ENCODE measurements at regions not wholly inside any gene's neighbourhood (a gene's known extent, or its start where the extent isn't known, plus 50 kb on each side); places are given as distances from the start of the nearest gene placed in this dataset.

DNA sequence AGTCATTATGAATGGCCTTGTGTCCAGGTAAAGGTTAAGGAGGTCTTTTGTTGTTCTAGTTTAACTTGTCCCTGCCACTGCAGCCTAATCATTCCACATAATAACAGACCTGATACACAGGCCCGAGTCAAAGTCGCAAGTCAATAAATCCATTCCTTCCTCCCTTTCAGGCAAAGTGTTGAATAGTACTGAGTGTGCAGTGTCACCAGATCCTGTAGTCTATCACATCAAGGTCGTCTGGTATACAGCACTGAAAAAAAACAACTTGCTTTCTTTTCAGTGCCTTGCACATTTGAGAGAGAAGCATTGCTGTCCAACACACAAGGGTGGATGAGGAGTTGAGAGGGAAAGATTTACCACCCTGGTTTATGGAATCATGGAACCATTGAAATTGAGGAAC lies 606.2 kb downstream of the BCL11A start:
- peaks cover 13 to 39% of the 10 kb centered on the region in 2 donors for H3K4me1 ChIP-seq (ENCODE audit: control insufficient read depth in 2 of 2, insufficient read depth in 2 of 2, low read length in 2 of 2)
- H3K4me3 ChIP-seq (ENCODE audit: low read length in 2 of 2): no peak overlapping the region
- WGBS: 86% methylated on average over 3 of the region's 3 CpGs
- H3K9me3 ChIP-seq (ENCODE audit: control insufficient read depth in 2 of 2, insufficient read depth in 1 of 2, low read length in 1 of 2): no peaks in the 10 kb centered on the region
- DNase-seq (ENCODE audit: low read depth in 6 of 9, low spot score in 9 of 9): peak in 1 of 9 donors; percentile 30
- H3K27ac ChIP-seq (ENCODE audit: low read depth in 1 of 2, low read length in 1 of 2): no peak overlapping the region
- H3K36me3 ChIP-seq (ENCODE audit: control insufficient read depth in 2 of 2, insufficient read depth in 2 of 2, low read length in 1 of 2): no peaks in the 10 kb centered on the region
- H3K27me3 ChIP-seq (ENCODE audit: control insufficient read depth in 2 of 2, insufficient read depth in 1 of 2, low read length in 1 of 2): no peaks in the 10 kb centered on the region

DNA sequence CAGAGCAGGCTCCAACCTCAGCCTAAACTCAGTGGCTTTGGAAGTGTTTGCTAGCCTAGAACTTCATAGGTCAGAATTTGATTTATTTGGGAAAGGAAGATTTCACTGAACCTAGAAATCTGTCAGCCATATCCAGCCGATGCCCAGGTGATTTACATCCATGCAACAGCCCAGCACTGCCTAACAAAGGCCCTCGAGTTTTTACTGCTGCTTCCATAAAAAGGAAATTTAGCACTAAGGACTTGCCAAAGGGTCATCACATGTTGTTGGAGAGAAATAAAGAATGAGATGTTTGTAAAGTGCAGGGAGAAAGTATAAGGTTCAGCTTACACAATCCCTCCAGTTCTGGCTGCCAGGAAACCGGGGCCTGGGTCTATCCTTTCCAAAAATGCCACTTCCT lies 614.2 kb downstream of the BCL11A start:
- no peak for DNase-seq (ENCODE audit: low read depth in 6 of 9, low spot score in 9 of 9)
- 98% methylated on average over 3 of the region's 3 CpGs for WGBS
- Histone ChIP-seq H3K36me3 (ENCODE audit: control insufficient read depth in 2 of 2, insufficient read depth in 2 of 2, low read length in 1 of 2) (no peaks in the 10 kb centered on the region), H3K9me3 (ENCODE audit: control insufficient read depth in 2 of 2, insufficient read depth in 1 of 2, low read length in 1 of 2) (no peaks in the 10 kb centered on the region), H3K27ac (ENCODE audit: low read depth in 1 of 2, low read length in 1 of 2) (no peak overlapping the region), H3K27me3 (ENCODE audit: control insufficient read depth in 2 of 2, insufficient read depth in 1 of 2, low read length in 1 of 2) (no peaks in the 10 kb centered on the region), H3K4me3 (ENCODE audit: low read length in 2 of 2) (no peak overlapping the region), H3K4me1 (ENCODE audit: control insufficient read depth in 2 of 2, insufficient read depth in 2 of 2, low read length in 2 of 2) (peaks cover 0 to 12% of the 10 kb centered on the region in 2 donors)

DNA sequence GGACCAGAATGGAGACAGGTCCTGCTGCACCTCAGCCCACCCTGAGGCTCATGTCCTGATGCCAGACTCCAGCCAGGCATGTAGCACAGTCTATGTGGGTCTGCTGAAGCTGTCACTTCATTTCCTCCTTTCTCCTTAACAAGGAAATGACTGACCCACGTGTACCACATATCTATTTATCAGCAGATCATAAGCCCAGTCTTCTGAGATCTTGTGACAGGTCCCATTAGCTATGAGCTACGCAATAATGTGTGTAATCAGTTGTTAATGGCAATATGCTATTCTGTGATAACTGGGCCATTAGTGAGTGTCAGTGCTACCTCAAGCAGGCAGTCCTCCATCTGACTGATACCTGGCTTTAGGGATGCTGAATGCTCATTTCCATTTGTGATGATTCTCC lies 615.3 kb downstream of the BCL11A start:
- Histone ChIP-seq H3K4me3 (ENCODE audit: low read length in 2 of 2) (no peak overlapping the region), H3K9me3 (ENCODE audit: control insufficient read depth in 2 of 2, insufficient read depth in 1 of 2, low read length in 1 of 2) (no peaks in the 10 kb centered on the region), H3K27ac (ENCODE audit: low read depth in 1 of 2, low read length in 1 of 2) (no peak overlapping the region), H3K4me1 (ENCODE audit: control insufficient read depth in 2 of 2, insufficient read depth in 2 of 2, low read length in 2 of 2) (peaks cover 0 to 12% of the 10 kb centered on the region in 2 donors), H3K27me3 (ENCODE audit: control insufficient read depth in 2 of 2, insufficient read depth in 1 of 2, low read length in 1 of 2) (no peaks in the 10 kb centered on the region), H3K36me3 (ENCODE audit: control insufficient read depth in 2 of 2, insufficient read depth in 2 of 2, low read length in 1 of 2) (no peaks in the 10 kb centered on the region)
- WGBS: 59% methylated on average over 2 of the region's 2 CpGs
- DNase-seq (ENCODE audit: low read depth in 6 of 9, low spot score in 9 of 9): no peak

DNA sequence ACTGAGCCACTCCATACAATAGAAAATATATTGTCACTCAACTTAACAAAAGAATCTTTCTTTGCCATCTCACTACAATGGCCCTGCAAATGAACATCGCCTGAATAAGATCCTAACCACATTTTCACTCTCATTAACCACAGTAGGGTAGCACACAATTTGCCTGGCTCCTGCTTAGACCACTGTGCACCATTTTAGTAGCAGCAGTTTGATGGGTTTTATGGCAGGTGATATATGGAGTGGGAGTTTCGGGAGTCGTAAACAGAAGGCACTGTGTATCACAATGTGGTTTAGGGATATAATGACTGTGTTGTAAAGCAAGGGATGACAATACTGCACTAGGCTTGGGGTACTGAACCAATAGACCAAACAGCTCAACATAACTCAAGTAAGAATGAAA lies 617.4 kb downstream of the BCL11A start:
- H3K4me3 ChIP-seq (ENCODE audit: low read length in 2 of 2): no peak overlapping the region
- WGBS: 86% methylated on average over 3 of the region's 3 CpGs
- no peak for DNase-seq (ENCODE audit: low read depth in 6 of 9, low spot score in 9 of 9)
- peaks cover 0 to 6% of the 10 kb centered on the region in 2 donors for H3K9me3 ChIP-seq (ENCODE audit: control insufficient read depth in 2 of 2, insufficient read depth in 1 of 2, low read length in 1 of 2)
- no peaks in the 10 kb centered on the region for H3K36me3 ChIP-seq (ENCODE audit: control insufficient read depth in 2 of 2, insufficient read depth in 2 of 2, low read length in 1 of 2)
- H3K4me1 ChIP-seq (ENCODE audit: control insufficient read depth in 2 of 2, insufficient read depth in 2 of 2, low read length in 2 of 2): peaks cover 0 to 13% of the 10 kb centered on the region in 2 donors
- H3K27me3 ChIP-seq (ENCODE audit: control insufficient read depth in 2 of 2, insufficient read depth in 1 of 2, low read length in 1 of 2): no peaks in the 10 kb centered on the region
- H3K27ac ChIP-seq (ENCODE audit: low read depth in 1 of 2, low read length in 1 of 2): no peak overlapping the region

DNA sequence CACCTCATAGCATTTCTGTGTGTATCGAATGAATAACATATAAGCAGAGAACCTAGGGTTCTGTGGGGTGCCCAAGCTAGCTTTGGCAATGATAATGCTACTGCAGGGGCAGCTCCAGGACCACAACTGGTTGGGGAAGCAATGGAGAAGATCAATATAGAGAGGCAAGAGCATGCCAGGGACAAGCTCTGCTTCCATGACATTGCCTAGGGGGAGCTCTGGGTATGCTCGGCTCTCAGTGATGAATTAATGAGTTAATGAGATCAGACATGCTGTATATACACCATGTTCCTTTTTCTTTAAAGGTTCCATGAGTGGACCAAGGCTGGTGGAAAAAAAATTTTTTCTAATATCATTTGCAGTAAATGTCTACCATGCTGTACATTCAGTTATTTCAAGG lies 618.4 kb downstream of the BCL11A start:
- DNase-seq (ENCODE audit: low read depth in 6 of 9, low spot score in 9 of 9): no peak
- 95% methylated on average over 2 of the region's 2 CpGs for WGBS

DNA sequence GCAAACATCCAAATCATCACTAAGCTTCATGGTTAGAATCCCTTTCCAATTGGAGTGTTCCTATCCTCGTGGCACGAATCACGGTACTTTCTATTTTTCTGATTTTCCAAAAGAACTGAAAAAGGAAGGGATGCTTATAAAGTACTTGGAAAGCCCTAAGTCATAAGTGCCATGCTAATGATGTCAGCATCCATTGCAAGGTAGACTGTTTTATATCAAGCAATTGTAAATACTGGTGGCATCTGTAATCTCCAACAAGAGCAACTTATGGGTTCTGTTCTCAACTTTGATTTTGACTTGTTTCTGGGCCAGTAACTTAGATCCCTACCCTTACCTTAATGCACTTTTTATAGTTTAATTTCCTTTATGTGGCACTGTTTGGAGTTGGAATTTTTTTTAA lies 619.5 kb downstream of the BCL11A start:
- WGBS: 66% methylated on average over 3 of the region's 3 CpGs
- Histone ChIP-seq H3K4me1 (ENCODE audit: control insufficient read depth in 2 of 2, insufficient read depth in 2 of 2, low read length in 2 of 2) (peaks cover 0 to 23% of the 10 kb centered on the region in 2 donors), H3K27ac (ENCODE audit: low read depth in 1 of 2, low read length in 1 of 2) (no peak overlapping the region), H3K36me3 (ENCODE audit: control insufficient read depth in 2 of 2, insufficient read depth in 2 of 2, low read length in 1 of 2) (no peaks in the 10 kb centered on the region), H3K27me3 (ENCODE audit: control insufficient read depth in 2 of 2, insufficient read depth in 1 of 2, low read length in 1 of 2) (no peaks in the 10 kb centered on the region), H3K4me3 (ENCODE audit: low read length in 2 of 2) (no peak overlapping the region), H3K9me3 (ENCODE audit: control insufficient read depth in 2 of 2, insufficient read depth in 1 of 2, low read length in 1 of 2) (peaks cover 0 to 6% of the 10 kb centered on the region in 2 donors)
- no peak for DNase-seq (ENCODE audit: low read depth in 6 of 9, low spot score in 9 of 9)

More for the DNA sequence above, 618.4 kb downstream of the BCL11A start:
- H3K4me1 ChIP-seq (ENCODE audit: control insufficient read depth in 2 of 2, insufficient read depth in 2 of 2, low read length in 2 of 2): peaks cover 0 to 23% of the 10 kb centered on the region in 2 donors
- no peak overlapping the region for H3K4me3 ChIP-seq (ENCODE audit: low read length in 2 of 2)
- no peaks in the 10 kb centered on the region for H3K36me3 ChIP-seq (ENCODE audit: control insufficient read depth in 2 of 2, insufficient read depth in 2 of 2, low read length in 1 of 2)
- no peak overlapping the region for H3K27ac ChIP-seq (ENCODE audit: low read depth in 1 of 2, low read length in 1 of 2)
- H3K9me3 ChIP-seq (ENCODE audit: control insufficient read depth in 2 of 2, insufficient read depth in 1 of 2, low read length in 1 of 2): peaks cover 0 to 6% of the 10 kb centered on the region in 2 donors
- H3K27me3 ChIP-seq (ENCODE audit: control insufficient read depth in 2 of 2, insufficient read depth in 1 of 2, low read length in 1 of 2): no peaks in the 10 kb centered on the region

DNA sequence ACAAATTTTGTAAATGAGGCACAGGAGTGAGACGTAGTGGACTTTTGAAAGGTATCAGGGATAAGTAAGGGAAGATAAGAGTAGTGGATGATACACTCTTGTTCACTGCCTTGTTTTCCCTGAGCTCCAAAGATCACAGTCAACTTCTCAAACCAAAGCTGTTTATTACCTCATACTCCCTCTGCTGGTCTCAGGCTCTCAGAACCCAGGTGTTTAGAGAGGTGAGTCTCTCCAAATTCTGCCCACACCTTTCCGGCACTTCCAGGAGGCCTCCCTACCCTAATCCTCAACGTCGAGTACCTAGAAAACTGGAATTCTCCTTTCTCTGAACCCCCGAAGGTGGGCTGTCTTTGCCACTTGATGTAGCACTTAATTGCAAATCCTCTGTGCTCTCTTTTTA lies 621.1 kb downstream of the BCL11A start:
- Histone ChIP-seq H3K27ac (ENCODE audit: low read depth in 1 of 2, low read length in 1 of 2) (no peak overlapping the region), H3K4me3 (ENCODE audit: low read length in 2 of 2) (no peak overlapping the region), H3K9me3 (ENCODE audit: control insufficient read depth in 2 of 2, insufficient read depth in 1 of 2, low read length in 1 of 2) (peaks cover 0 to 6% of the 10 kb centered on the region in 2 donors), H3K4me1 (ENCODE audit: control insufficient read depth in 2 of 2, insufficient read depth in 2 of 2, low read length in 2 of 2) (peaks cover 0 to 14% of the 10 kb centered on the region in 2 donors), H3K27me3 (ENCODE audit: control insufficient read depth in 2 of 2, insufficient read depth in 1 of 2, low read length in 1 of 2) (no peaks in the 10 kb centered on the region), H3K36me3 (ENCODE audit: control insufficient read depth in 2 of 2, insufficient read depth in 2 of 2, low read length in 1 of 2) (no peaks in the 10 kb centered on the region)
- WGBS: 98% methylated on average over 5 of the region's 5 CpGs
- DNase-seq (ENCODE audit: low read depth in 6 of 9, low spot score in 9 of 9): no peak

DNA sequence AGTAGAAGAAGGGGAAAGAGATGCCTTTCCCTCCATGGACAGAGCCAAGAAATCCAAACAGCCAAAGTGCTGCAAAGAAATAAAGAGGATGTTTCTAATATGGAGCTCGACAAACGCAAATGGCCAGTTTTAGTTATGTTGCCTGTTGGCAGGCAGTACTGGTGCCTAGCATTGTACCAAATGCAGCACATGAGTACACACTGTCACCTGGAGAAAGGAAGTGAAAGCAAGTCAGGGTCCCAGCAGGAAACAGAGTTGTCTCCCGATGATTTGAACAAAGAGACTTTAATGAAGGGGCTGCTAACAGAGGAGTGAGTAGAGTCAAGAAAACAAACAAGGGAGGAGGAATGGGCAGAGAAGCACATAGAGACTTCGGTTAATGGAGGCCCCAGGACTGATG lies 623.0 kb downstream of the BCL11A start:
- Histone ChIP-seq H3K4me1 (ENCODE audit: control insufficient read depth in 2 of 2, insufficient read depth in 2 of 2, low read length in 2 of 2) (peaks cover 0 to 13% of the 10 kb centered on the region in 2 donors), H3K36me3 (ENCODE audit: control insufficient read depth in 2 of 2, insufficient read depth in 2 of 2, low read length in 1 of 2) (no peaks in the 10 kb centered on the region), H3K4me3 (ENCODE audit: low read length in 2 of 2) (no peak overlapping the region), H3K27ac (ENCODE audit: low read depth in 1 of 2, low read length in 1 of 2) (no peak overlapping the region), H3K9me3 (ENCODE audit: control insufficient read depth in 2 of 2, insufficient read depth in 1 of 2, low read length in 1 of 2) (peaks cover 0 to 6% of the 10 kb centered on the region in 2 donors), H3K27me3 (ENCODE audit: control insufficient read depth in 2 of 2, insufficient read depth in 1 of 2, low read length in 1 of 2) (no peaks in the 10 kb centered on the region)
- DNase-seq (ENCODE audit: low read depth in 6 of 9, low spot score in 9 of 9): peak in 2 of 9 donors; percentile 22 to 44
- 83% methylated on average over 4 of the region's 4 CpGs for WGBS

DNA sequence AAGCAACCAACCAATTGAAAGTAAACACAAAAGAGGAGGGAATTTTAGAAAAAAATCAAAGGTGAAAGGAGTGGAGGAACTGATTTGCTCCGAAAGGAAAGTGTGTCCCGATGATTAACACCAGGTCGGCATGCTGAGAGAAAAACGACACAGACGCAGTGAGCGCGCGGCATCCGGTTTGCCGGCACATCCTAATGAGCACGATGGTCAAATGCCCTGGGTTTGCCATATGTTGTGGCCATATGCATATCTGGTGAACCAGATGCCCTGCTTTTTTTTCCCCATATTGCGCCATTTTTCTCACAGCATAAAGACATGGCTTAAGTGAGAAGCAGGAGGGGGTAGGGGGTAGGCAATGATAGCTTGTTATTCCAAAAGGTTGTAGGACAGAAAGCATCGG lies 626.7 kb downstream of the BCL11A start:
- no peak for DNase-seq (ENCODE audit: low read depth in 6 of 9, low spot score in 9 of 9)
- WGBS: 99% methylated on average over 13 of the region's 13 CpGs
- H3K36me3 ChIP-seq (ENCODE audit: control insufficient read depth in 2 of 2, insufficient read depth in 2 of 2, low read length in 1 of 2): no peaks in the 10 kb centered on the region
- no peak overlapping the region for H3K27ac ChIP-seq (ENCODE audit: low read depth in 1 of 2, low read length in 1 of 2)
- H3K4me1 ChIP-seq (ENCODE audit: control insufficient read depth in 2 of 2, insufficient read depth in 2 of 2, low read length in 2 of 2): peaks cover 0 to 24% of the 10 kb centered on the region in 2 donors
- no peak overlapping the region for H3K4me3 ChIP-seq (ENCODE audit: low read length in 2 of 2)
- no peaks in the 10 kb centered on the region for H3K27me3 ChIP-seq (ENCODE audit: control insufficient read depth in 2 of 2, insufficient read depth in 1 of 2, low read length in 1 of 2)
- peaks cover 0 to 2% of the 10 kb centered on the region in 2 donors for H3K9me3 ChIP-seq (ENCODE audit: control insufficient read depth in 2 of 2, insufficient read depth in 1 of 2, low read length in 1 of 2)

DNA sequence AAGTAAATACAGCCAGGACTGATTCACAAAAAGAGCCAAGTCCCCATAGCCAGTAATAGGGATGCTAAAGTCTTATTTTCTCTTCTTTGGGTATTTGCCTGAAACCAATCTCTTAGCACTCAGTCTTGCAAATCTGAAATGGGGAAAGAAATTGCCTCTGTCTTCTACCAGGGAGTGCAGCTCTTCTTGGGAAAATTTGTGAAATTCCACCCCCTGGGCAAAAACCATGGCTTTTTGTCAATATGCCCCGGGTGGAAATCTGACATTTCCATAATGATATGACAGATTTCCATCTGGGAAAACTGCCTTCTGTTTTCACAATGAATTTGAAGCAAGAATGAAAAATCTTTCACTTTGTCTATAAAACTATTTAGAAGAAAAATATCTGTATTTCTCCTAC lies 628.1 kb downstream of the BCL11A start:
- Histone ChIP-seq H3K4me1 (ENCODE audit: control insufficient read depth in 2 of 2, insufficient read depth in 2 of 2, low read length in 2 of 2) (peaks cover 4 to 24% of the 10 kb centered on the region in 2 donors), H3K9me3 (ENCODE audit: control insufficient read depth in 2 of 2, insufficient read depth in 1 of 2, low read length in 1 of 2) (no peaks in the 10 kb centered on the region), H3K36me3 (ENCODE audit: control insufficient read depth in 2 of 2, insufficient read depth in 2 of 2, low read length in 1 of 2) (no peaks in the 10 kb centered on the region), H3K4me3 (ENCODE audit: low read length in 2 of 2) (no peak overlapping the region), H3K27me3 (ENCODE audit: control insufficient read depth in 2 of 2, insufficient read depth in 1 of 2, low read length in 1 of 2) (no peaks in the 10 kb centered on the region), H3K27ac (ENCODE audit: low read depth in 1 of 2, low read length in 1 of 2) (no peak overlapping the region)
- 99% methylated on average over 1 of the region's 1 CpG for WGBS
- DNase-seq (ENCODE audit: low read depth in 6 of 9, low spot score in 9 of 9): no peak
